ENCODE measurements at regions not wholly inside any gene's neighbourhood (a gene's known extent, or its start where the extent isn't known, plus 50 kb on each side); places are given as distances from the start of the nearest gene placed in this dataset.

DNA sequence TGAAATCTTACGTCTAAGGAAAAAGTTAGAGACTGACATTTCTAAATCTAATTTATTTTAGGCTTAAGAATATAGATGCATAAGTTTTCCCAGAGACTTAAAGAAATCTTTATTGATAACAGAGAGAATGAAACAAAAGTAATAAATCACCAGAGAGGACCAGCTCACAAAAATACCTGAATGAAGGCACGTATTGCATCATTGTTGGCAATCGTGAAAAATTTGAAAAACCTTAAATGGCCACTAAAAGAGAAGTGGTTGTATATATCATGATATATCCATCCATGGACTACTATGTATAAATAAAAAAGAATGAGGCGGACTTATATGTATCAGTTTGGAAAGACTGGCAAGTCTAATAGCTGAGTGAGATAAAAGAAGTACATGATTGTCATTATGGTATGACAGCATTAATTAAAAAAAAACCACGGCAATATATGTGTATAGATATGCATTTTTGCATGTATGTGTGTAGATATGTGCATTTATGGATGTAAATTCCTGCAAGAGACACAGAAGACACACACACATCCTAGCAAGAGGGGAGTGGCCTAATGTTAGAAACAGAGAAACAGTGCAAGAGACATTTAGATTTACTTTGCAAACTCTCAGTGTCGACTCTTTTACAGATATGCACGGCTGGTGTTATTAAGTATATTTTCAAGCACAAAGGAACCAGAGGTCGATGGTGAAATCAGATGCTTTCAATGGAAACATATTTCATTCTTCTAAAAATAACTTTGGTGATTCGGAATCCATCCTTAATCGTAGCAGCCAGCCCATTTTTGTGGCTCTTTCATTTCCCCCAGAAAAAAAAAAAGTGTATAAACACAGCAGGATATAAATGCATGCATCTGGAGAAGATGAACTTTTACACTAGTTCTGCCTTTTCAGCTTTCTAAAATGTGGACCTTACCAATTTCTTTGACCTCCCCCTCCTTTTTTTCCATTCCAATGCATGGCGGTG lies 156.1 kb upstream of the SALL4 start:
- TF ChIP-seq, protein P1, sequence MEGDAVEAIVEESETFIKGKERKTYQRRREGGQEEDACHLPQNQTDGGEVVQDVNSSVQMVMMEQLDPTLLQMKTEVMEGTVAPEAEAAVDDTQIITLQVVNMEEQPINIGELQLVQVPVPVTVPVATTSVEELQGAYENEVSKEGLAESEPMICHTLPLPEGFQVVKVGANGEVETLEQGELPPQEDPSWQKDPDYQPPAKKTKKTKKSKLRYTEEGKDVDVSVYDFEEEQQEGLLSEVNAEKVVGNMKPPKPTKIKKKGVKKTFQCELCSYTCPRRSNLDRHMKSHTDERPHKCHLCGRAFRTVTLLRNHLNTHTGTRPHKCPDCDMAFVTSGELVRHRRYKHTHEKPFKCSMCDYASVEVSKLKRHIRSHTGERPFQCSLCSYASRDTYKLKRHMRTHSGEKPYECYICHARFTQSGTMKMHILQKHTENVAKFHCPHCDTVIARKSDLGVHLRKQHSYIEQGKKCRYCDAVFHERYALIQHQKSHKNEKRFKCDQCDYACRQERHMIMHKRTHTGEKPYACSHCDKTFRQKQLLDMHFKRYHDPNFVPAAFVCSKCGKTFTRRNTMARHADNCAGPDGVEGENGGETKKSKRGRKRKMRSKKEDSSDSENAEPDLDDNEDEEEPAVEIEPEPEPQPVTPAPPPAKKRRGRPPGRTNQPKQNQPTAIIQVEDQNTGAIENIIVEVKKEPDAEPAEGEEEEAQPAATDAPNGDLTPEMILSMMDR (IDR thresholded peaks at IDR 0.05; ENCODE audit: low read depth, low read length, poor library complexity, severe bottlenecking), result no peak
- no peak for TF ChIP-seq EZH2phosphoT487 (IDR thresholded peaks at IDR 0.05; ENCODE audit: borderline replicate concordance, low read length)
